Hepatic stellate cell (primary cell): ENCODE measurements at regions not wholly inside any gene's neighbourhood (a gene's known extent, or its start where the extent isn't known, plus 50 kb on each side); places are given as distances from the start of the nearest gene placed in this dataset.
"Not testable (repeated sequence)": the region's sequence is repeated elsewhere in the genome, so short reads cannot be mapped to it uniquely, and the experiment has no call there.

Experiments used
- DNase-seq: peaks from one replicate; pipeline ENCODE4 v3.0.0; 2011; ENCODE audit warnings: low spot score

DNA sequence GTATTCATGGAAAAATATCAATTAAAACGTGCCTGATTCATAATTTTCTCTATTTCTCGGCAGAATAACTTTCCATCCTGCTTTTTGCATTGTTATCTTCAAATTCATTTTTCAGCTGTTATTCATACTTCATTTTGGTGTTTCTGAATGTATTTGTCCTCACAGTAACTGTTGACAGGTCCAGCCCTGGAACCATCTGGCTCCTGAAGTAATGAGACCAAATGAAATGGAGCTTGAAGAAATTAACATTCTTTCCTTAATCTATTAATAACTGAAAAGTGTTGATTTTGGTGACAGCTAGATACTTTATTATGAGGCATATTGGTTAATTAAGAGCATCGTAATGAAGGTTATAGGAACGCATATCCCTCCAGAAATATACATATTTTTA lies 257.0 kb upstream of the MINDY3 start:
- DNase-seq: no peak

DNA sequence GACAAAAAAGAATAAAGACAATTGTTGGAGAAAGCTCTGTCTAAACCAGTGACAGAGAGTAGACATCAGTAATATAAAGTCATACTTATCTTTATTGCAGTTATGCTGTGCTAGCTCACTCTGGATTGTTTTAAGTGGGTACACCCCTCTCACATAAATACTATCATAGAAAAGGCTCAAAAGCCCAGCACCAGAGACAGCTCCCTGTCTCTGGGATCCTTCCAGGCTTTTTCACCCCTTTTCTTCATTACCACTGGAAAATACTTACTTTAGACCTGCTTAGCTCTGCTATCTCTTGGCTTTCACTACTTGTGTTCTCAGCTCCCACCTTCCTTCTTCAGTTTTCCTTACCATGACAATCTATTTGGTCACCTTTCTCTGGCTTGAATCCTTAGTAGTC lies 259.1 kb upstream of the MINDY3 start:
- no peak for DNase-seq

DNA sequence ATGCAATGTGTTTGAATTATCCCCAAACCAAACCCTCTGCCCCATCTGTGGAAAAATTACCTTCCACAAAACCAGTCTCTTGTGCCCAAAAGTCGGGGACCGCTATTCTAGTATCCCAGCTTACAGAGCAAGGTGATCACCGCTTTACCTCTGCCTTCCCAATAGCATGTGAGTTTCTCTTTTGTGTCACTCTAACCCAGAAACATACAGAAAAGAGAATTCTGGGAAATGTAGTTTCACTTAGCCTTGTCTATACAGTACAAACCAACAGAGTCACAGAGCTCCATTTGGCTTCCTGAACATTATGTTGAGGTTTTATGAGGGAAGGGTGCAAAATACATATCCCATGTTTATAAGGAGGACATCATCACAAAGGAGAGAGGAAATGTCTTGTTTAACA lies 260.3 kb upstream of the MINDY3 start:
- no peak for DNase-seq

DNA sequence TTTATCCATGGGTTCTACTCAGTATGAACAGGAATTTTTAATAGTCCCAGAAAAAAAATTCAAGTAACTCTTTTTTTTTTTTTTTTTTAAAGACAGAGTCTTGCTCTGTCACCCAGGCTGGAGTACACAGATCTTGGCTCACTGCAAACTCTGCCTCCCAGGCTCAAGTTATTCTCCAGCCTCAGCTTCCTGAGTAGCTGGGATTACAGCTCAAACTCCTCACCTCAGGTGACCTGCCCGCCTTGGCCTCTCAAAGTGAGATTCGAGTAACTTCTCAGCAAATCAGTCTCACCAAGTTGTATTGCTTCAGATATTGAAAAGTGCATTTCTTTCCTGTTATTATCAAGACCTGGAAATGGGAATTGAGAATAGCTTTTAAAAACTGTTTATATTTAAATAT lies 281.2 kb upstream of the MINDY3 start:
- no peak for DNase-seq

DNA sequence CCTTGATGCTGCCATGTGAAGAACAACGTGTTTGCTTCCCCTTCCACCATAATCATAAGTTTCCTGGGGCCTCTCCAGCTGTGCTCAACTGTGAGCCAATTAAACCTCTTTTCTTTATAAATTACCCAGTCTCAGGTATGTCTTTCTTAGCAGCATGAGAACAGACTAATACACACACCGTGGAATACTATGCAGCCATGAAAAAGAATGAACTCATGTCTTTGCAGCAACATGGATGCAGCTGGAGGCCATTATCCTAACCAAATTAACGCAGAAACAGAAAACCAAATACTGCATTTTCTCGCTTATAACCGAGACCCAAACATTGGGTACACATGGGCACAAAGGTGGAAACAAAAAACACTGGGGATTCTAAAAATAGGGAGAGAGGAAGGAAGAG lies 286.7 kb upstream of the MINDY3 start:
- no peak for DNase-seq

DNA sequence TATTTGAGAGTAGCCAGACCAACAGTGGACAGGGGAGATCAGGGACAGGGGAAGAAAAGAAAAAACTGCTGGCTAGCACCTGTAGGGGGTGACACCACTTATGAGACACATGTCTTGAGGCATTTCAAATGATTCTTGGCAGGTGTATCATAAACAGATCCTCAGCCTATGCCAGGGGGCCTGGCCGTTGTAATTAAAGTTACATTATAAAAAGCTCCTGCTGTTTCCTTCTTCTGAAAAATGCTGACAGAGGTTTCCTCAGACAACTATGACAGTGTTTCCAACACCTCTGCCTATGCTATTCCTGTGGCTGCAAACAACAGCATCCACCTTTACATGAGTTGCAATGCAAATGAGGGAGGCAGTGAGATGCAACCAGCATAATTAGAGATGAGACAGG lies 281.0 kb upstream of the PTER start:
- DNase-seq: no peak

DNA sequence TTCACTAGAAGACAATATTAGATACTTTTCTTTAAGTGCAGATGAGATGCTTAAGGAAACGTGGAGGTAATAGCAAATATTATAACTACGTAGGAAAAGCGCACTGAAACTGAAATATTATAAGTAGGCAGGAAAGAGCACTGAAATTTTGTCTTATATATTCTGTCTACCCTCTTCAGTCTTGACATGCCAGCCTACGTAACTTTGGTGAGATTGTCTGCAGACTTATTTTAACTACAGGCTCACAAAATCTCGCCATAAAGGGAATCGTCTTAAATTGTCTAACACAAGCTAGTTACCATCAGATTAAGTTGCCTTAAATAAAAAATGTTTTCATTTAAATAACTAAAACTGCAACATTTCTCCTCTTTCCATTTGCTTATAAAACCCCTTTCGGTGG lies 280.1 kb upstream of the PTER start:
- DNase-seq: no peak

DNA sequence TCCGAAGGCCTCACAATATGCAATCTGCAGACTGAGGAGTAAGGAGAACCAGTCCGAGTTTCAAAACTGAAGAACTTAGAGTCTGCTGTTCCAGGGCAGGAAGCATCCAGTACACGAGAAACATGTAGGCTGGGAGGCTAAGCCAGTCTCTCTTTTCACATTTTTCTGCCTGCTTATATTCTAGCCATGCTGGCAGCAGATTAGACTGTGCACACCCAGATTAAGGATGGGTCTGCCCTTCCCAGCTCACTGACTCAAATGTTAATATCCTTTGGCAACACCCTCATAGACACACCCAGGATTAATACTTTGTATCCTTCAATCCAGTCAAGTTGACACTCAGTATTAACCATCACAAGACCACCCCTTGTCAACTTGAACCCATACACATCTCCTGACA lies 271.7 kb upstream of the PTER start:
- DNase-seq: not testable (repeated sequence)

DNA sequence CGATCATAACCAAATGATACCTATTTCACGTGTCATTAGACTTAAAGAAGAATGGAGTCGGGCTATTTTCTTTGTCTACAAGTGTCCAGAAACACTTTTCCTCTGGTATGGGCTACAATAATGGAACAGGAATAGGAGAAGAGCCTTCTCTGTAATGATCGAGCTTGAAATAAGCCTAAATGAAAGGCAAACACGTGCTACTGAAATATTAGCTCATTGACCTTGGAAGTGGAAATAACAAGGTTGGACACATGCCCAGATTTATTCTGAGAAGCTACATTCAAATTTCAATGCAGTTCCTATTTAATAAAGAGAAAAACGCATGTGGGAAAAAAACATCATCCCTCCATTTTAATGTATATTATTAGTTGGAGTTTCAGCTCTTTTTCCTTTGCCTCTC lies 254.7 kb upstream of the PTER start:
- no peak for DNase-seq

DNA sequence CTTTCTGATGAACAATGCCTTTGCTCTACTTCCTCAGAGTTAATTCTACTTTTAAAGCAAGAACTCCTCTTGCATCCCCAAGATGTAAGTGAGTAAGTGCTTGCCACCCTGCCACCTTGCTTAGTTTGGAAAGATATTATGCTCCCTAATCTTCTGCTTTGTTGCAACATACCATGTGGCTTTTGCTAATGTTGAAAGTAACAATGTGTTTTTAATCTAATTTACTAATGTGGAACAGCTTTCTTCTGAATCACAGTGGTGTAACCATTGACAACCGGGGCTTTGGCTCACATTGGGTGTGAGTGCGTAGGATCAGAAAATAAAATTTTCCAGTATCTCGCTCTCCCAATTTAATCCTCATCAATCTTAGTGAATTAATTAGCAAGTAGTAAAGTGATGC lies 254.1 kb upstream of the PTER start:
- DNase-seq: no peak

DNA sequence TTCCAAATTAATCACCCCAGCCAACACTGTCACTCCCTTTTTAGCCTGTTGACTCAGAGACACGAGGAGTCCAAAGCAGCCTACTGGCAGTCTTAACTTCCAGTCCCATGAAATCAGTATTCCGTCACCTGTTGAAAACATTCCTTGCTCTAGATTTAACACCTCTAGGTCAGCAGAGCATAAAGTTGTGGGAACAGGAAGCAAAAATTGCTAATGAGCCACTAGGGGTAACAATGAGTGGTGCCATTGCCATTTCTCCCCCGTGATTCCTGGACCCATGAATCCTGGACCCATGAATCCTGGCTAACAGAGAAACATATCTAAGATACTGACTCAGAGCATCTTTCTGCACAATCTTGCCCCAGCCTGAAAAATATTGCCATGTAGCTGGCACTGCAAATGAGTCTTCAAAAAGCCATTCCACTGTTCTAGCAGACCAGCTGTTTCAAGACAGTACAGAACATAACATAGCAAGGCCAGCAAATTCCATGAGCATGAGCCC lies 252.7 kb upstream of the PTER start:
- DNase-seq: no peak

DNA sequence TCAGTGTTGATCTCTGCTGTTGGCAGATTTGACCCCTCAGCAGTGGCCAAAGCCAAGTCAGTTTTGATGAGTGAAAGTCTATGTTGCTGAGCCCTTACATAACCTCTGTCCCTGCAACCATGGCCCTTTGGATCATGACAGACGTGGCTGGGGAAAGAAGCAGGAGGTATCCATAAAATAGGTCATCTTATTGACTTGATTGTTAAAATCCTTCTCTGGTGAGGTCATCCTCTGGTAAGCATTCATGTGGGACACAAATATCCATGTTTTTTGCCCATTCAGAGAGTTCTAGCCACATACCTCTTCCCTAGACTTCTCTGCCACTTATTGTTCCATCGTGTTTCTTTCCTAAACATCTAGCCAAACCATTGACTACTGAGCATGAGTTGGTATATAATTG lies 251.9 kb upstream of the PTER start:
- DNase-seq: no peak

DNA sequence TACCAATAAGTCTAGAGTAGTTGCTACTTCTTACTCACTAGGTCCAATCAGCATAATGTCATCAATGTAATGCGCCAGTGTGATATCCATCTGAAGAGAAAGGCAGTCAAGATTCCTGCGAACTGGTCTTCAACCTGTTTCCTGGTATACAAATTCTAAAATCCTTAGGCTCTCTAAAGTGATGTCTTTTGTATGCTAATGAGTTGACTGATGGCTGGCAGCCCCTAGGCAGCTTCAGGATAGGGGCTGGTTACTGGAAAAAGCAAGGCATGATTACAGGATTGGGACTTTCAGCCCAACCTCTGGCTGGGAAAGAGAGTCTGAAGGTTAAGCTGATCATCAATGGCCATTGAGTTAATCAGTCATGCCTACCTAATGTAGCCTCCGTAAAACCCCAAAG lies 250.2 kb upstream of the PTER start:
- no peak for DNase-seq

DNA sequence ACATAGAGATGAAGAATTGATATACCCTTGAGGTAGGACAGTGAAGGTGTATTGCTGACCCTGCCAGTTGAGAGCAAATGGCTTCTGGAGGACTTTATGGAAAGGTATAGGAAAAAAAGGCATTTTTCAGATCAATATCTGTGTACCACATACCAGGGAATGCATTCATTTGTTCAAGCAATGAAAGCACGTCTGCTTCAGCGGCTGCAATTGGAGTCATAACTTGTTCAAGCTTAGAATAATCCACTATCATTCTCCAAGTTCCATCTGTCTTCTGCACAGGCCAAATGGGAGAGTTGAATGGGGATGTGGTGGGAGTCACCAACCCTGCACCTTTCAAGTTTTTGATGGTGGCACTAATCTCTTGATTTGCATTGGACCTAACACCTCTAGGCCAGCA lies 249.6 kb upstream of the PTER start:
- no peak for DNase-seq

DNA sequence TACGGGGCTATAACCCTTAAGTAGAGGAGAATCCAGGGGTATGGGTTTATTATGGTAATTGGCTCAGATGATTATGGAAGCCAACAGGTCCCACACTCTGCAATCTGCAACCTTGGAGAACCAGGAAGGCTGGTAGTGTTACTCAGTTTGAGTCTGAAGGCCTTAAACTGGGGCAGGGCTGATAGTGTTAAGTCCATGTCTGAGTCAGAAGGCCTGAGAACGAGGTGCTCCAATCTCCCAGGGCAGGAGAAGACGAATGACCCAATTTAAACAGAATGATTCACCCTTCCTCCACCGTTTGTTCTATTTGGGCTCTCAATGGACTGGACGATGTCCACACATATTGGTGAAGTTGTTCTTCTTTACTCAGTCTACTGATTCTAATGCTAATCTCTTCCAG lies 244.5 kb upstream of the PTER start:
- no peak for DNase-seq

DNA sequence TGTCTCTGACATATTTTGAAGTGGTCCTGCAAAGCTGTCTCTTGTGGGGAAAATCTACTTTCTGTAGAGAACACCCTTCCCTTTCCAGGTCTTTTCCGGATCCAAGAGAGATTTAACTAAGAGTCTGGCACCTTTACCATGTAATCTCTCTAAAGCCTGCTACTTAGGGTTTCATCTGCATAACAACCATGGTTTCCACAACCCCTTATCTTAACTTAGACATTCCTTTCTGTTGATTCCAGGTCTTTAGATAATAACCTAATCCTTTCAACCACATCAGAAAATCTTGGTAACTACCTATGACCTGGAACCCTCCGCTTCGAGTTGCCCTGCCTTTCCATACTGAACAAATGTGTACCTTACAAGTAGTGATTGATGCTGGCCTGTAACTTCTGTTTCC lies 243.6 kb upstream of the PTER start:
- DNase-seq: no peak

DNA sequence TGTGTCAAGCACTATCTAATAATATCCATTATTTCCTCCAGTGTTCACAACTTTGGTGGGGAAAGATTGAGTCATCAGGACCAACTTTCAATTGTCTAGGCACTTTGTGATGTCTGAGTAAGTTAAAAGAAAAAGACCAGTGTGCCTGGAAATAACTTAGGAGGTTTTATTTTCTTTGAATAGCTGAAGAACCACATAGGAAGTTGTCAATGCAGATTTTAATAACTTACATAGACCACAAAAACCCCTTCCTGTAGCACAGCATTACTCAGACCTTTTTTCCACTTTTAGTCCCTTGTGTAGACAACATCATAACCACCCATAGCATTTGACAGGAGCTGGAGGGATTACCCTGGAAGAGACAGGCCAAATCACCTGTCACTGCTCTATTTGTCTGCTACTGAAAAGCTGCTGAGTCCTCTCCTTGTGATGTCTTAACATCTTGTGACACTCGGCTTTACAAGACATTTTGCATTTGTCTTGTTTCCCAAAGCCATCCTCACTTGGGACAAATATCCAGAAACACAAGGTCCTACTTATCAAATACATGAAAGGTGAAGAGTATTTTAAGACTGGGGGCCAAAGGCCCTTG lies 241.5 kb upstream of the PTER start:
- DNase-seq: no peak

DNA sequence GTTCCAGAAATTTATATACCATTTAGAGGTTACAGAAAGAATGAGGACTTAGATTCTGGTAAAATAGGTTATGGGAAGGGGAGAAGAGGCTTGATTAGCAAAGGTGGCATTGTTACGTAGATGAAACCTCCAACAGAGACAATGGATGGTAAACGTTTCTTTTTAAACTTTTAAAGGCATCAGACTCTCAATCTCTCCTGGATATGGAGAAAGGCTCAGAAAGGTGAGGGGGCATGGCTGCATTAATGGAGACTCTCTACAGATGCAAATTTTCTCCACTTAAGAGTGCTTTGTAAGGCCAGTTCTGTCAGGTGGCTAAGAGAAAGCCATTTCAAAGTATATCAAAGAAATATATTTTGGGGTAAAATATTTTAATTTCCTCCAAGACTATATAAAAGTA lies 240.9 kb upstream of the PTER start:
- no peak for DNase-seq

DNA sequence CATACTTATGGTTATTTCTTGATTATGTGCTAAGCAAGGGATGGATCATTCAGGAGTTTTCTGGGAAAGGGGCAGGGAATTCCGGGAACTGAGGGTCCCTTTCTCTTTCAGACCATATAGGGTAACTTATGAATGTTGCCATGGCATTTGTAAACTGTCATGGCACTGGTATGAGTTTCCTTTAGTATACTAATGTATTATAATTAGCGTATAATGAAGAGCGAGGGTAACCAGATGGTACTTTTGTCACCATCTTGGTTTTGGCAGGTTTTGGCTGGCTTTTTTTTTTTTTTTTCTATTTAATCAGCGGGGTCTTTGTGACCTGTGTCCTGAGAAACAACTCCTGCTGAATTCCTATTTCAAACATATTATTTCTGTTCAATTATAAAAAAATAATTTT lies 237.6 kb upstream of the PTER start:
- no peak for DNase-seq

DNA sequence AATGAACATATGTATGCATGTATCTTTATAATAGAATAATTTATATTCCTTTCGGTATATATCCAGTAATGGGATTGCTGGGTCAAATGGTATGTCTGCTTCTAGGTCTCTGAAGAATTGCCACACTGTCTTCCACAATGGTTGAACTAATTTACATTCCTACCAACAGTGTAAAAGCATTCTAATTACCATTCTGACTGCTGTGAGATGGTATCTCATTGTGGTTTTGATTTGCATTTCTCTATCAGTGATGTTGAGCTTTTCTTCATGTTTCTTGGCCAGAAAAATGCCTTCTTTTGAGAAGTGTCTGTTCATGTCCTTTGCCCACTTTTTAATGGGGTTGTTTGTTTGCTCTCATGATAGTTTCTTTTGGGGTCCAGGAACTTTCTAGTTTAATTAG lies 213.2 kb upstream of the PTER start:
- DNase-seq: not testable (repeated sequence)

DNA sequence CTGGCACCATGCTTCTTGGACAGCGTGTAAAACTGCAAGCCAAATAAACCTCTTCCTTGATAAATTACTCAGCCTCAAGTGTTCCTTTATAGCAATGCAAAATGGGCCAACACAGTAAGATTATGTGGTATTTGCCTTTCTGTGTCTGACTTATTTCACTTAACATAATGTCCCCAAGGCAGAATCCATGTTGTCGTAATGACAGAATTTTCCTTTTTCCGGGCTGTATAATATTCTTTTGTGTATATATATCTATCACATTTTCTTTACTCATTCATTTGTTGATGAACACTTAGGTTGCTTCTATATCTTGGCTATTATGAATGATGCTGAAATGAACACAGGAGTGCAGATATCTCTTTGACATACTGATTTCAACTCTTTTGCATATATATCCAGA lies 209.1 kb upstream of the PTER start:
- no peak for DNase-seq

DNA sequence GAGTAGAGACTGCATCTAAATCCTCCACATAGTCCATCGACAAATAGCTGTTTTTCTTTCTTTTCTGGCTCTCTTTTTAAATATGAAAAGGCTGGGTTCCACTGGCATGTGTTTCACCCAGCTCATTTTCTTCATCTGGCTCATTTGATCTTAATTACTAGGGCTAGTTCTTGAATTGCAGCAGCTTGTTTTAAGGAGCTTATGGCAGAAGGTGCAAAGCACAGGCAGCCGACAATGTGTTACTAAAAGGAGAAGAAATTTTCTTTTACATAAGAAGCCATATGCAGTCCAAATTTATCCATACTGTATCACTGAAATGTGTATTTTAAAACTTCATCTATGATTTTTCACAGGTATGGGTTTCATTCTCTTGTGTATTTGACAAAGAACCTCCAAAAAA lies 205.6 kb upstream of the PTER start:
- DNase-seq: no peak

DNA sequence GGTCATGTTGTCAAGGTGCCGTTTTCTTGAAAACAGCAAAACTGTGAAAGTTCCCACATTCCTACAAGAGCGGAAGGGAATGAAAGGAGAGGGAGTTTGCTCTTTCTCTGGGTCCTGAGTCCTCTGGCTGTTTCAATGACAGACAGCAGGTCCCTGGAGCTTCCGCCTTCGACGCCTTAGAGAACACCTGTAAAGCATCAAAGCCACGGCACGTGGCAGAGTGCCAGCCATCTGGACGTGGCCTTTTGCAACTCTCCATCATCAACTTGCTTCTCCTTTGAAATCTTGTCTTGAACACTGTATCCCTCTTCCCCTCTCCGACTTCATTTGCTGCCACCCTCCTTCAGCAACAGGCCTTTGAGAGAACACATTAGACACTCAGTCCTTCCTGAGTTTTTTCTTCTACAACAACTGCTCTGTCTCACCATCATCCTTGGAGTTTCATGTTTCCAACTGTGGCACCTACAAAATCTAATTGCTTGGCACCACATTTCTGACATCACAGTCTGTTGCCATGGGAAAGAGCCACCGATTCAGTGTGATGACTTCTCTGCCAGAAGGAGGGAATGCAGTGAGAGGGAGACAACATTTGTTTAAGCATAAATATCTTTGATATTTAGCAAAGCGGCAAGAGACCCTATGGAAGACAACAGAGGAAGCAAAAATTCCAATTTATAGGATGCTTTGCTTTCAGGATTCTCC lies 204.9 kb upstream of the PTER start:
- DNase-seq: no peak

DNA sequence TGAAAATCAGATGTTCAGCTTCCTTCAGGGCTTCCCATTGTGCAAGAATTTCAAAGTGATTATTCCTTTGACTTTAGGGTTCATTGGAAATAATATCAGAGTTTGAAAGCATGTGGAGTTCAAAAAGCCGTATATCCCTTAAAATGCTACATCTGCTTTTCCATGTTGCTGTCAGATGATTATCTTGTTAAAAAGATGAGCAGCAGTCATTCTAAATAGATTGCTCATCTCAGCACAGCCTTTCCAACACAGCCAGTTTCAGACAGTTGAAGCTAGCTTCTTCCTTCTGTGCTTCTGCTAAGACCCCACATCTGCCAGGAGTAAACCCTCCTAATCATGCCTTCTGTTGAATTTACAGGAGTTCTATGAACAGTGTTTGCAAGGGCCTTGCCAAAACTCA lies 204.4 kb upstream of the PTER start:
- no peak for DNase-seq
